ENCODE measurements at regions not wholly inside any gene's neighbourhood (a gene's known extent, or its start where the extent isn't known, plus 50 kb on each side); places are given as distances from the start of the nearest gene placed in this dataset.

- Histone ChIP-seq H3K4me3 (ENCODE audit: low read depth in 2 of 2, low read length in 1 of 2) (no peak overlapping the region), H3K27me3 (ENCODE audit: insufficient read depth) (no peaks in the 10 kb centered on the region), H3K79me2 (ENCODE audit: insufficient read depth) (no peaks in the 10 kb centered on the region), H4K20me1 (ENCODE audit: insufficient read depth) (no peaks in the 10 kb centered on the region), H3K9ac (peak overlapping the region; percentile 36; the same call in 1 of the 2 replicates), H3K9me2 (no peaks in the 10 kb centered on the region), H3K4me1 (ENCODE audit: control insufficient read depth in 1 of 2, insufficient read depth in 2 of 2, low read depth in 1 of 2, low read length in 1 of 2) (peaks cover 0 to 23% of the 10 kb centered on the region in 2 experiments), H3K4me2 (0 out of 2 replicates have a peak overlapping the region, but pooled peaks have one; percentile 14), H3F3A (replicated peaks; ENCODE audit: insufficient read depth) (peaks cover 4% of the 10 kb centered on the region), H3K36me3 (replicated peaks in 1 of 2; ENCODE audit: control insufficient read depth in 1 of 2, insufficient read depth in 2 of 2, low read length in 1 of 2) (no peaks in the 10 kb centered on the region), H3K9me3 (no peaks in the 10 kb centered on the region), H2AFZ (ENCODE audit: low read depth) (peak overlapping the region; percentile 27; the same call in 1 of the 2 replicates), H3K27ac (ENCODE audit: low read depth in 2 of 2, low read length in 1 of 2) (peak overlapping the region in 1 of 2 experiments; percentile 81; a peak in 3 of 4 replicates)
- WGBS (ENCODE audit: low lambda C conversion rate), result 40% methylated on average over 10 of the region's 10 CpGs
- no peak for DNase-seq
- CTCF ChIA-PET, result interaction anchor here (0.7 to 0.8 kb wide), 2 partner anchors 10 to 12 kb away, joined by 3 read pairs; no protein-coding TSS in a partner anchor
- POLR2A ChIA-PET, result no interaction called here
- TF ChIP-seq POLR2AphosphoS5 (IDR thresholded peaks at IDR 0.05; ENCODE audit: low read depth, low read length) (no peak; the same call in 1 of the 2 replicates), RFX5 (IDR thresholded peaks at IDR 0.05; ENCODE audit: low read length) (no peak), RXRA (IDR thresholded peaks at IDR 0.05; ENCODE audit: borderline replicate concordance, low read depth) (0 out of 2 replicates have a peak, but pooled peaks have one; percentile 47), TAF1 (IDR thresholded peaks at IDR 0.05; ENCODE audit: borderline replicate concordance, low read depth, low read length) (no peak), FOXM1 (IDR thresholded peaks at IDR 0.05; ENCODE audit: low read depth) (0 out of 2 replicates have a peak, but pooled peaks have one; percentile 19), RAD21 (IDR thresholded peaks at IDR 0.05; ENCODE audit: low read length) (no peak), IRF3 (IDR thresholded peaks at IDR 0.05; ENCODE audit: low read depth, low read length) (no peak), MEF2A (IDR thresholded peaks at IDR 0.05; ENCODE audit: borderline replicate concordance, low read depth) (peak; percentile 93), CHD2 (IDR thresholded peaks at IDR 0.05; ENCODE audit: low read length, partially characterized antibody) (no peak), ELF1 (IDR thresholded peaks at IDR 0.05) (no peak), SIN3A (IDR thresholded peaks at IDR 0.05; ENCODE audit: borderline replicate concordance, low read depth, low read length) (no peak), SMC3 (IDR thresholded peaks at IDR 0.05; ENCODE audit: low read depth, low read length) (no peak), TEAD4 (IDR thresholded peaks at IDR 0.05; ENCODE audit: borderline replicate concordance, insufficient read depth) (no peak), RCOR1 (IDR thresholded peaks at IDR 0.05; ENCODE audit: low read length) (no peak), USF1 (IDR thresholded peaks at IDR 0.05; ENCODE audit: borderline replicate concordance, low read depth) (no peak), GABPA (IDR thresholded peaks at IDR 0.05; ENCODE audit: low read depth) (no peak), GATA2 (CRISPR knock-in tag; IDR thresholded peaks at IDR 0.05) (no peak), JUND (IDR thresholded peaks at IDR 0.05) (peak; percentile 50), NRF1 (IDR thresholded peaks at IDR 0.05; ENCODE audit: low read depth, low read length) (no peak), EP300 (IDR thresholded peaks at IDR 0.05; ENCODE audit: borderline replicate concordance in 1 of 2, low read depth in 1 of 2, low read length in 1 of 2) (peak in 1 of 2 experiments; percentile 77; a peak in 1 of 4 replicates), YY1 (IDR thresholded peaks at IDR 0.05; ENCODE audit: low read depth) (0 out of 2 replicates have a peak, but pooled peaks have one; percentile 14)
- TF ChIP-seq, protein P1, sequence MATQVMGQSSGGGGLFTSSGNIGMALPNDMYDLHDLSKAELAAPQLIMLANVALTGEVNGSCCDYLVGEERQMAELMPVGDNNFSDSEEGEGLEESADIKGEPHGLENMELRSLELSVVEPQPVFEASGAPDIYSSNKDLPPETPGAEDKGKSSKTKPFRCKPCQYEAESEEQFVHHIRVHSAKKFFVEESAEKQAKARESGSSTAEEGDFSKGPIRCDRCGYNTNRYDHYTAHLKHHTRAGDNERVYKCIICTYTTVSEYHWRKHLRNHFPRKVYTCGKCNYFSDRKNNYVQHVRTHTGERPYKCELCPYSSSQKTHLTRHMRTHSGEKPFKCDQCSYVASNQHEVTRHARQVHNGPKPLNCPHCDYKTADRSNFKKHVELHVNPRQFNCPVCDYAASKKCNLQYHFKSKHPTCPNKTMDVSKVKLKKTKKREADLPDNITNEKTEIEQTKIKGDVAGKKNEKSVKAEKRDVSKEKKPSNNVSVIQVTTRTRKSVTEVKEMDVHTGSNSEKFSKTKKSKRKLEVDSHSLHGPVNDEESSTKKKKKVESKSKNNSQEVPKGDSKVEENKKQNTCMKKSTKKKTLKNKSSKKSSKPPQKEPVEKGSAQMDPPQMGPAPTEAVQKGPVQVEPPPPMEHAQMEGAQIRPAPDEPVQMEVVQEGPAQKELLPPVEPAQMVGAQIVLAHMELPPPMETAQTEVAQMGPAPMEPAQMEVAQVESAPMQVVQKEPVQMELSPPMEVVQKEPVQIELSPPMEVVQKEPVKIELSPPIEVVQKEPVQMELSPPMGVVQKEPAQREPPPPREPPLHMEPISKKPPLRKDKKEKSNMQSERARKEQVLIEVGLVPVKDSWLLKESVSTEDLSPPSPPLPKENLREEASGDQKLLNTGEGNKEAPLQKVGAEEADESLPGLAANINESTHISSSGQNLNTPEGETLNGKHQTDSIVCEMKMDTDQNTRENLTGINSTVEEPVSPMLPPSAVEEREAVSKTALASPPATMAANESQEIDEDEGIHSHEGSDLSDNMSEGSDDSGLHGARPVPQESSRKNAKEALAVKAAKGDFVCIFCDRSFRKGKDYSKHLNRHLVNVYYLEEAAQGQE (IDR thresholded peaks at IDR 0.05; ENCODE audit: low read depth, low read length), result no peak
- TF ChIP-seq, protein P2, sequence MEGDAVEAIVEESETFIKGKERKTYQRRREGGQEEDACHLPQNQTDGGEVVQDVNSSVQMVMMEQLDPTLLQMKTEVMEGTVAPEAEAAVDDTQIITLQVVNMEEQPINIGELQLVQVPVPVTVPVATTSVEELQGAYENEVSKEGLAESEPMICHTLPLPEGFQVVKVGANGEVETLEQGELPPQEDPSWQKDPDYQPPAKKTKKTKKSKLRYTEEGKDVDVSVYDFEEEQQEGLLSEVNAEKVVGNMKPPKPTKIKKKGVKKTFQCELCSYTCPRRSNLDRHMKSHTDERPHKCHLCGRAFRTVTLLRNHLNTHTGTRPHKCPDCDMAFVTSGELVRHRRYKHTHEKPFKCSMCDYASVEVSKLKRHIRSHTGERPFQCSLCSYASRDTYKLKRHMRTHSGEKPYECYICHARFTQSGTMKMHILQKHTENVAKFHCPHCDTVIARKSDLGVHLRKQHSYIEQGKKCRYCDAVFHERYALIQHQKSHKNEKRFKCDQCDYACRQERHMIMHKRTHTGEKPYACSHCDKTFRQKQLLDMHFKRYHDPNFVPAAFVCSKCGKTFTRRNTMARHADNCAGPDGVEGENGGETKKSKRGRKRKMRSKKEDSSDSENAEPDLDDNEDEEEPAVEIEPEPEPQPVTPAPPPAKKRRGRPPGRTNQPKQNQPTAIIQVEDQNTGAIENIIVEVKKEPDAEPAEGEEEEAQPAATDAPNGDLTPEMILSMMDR (IDR thresholded peaks at IDR 0.05), result no peak
- TF ChIP-seq, protein P3, sequence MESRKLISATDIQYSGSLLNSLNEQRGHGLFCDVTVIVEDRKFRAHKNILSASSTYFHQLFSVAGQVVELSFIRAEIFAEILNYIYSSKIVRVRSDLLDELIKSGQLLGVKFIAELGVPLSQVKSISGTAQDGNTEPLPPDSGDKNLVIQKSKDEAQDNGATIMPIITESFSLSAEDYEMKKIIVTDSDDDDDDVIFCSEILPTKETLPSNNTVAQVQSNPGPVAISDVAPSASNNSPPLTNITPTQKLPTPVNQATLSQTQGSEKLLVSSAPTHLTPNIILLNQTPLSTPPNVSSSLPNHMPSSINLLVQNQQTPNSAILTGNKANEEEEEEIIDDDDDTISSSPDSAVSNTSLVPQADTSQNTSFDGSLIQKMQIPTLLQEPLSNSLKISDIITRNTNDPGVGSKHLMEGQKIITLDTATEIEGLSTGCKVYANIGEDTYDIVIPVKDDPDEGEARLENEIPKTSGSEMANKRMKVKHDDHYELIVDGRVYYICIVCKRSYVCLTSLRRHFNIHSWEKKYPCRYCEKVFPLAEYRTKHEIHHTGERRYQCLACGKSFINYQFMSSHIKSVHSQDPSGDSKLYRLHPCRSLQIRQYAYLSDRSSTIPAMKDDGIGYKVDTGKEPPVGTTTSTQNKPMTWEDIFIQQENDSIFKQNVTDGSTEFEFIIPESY (IDR thresholded peaks at IDR 0.05; ENCODE audit: borderline replicate concordance, low read depth), result no peak
These were observed 240.8 kb downstream of the NFKBIZ start for GRCh38 chr3:102089904-102090720.
